ENCODE measurements at regions not wholly inside any gene's neighbourhood (a gene's known extent, or its start where the extent isn't known, plus 50 kb on each side); places are given as distances from the start of the nearest gene placed in this dataset.

DNA sequence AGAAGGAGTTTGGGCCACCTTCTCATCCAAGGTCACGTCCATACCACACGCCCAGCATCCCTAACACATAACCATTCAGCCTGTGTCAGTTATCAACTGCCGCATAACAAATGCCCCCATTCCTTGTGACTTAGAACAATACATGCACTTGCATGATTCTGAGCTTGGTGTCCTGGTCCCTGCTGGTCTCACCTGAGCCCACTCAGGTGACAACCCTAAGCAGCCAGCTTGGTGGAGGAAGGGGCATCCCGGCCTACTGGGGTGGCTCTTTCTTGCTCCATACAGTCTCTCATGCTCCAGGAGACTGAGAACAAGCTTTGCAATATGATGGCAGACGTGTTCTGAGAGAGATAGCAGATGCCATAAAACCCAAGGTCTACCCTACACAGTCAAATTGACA is 1276.9 kb downstream of the TBC1D22A start:
- ATAC-seq (no peak), FAIRE-seq (no peak), DNase-seq (ENCODE audit: low spot score) (no peak)
- Histone ChIP-seq H3K4me1 (ENCODE audit: insufficient read depth, low read length) (no peaks in the 10 kb centered on the region), H3K79me2 (ENCODE audit: insufficient read depth, low read length) (no peaks in the 10 kb centered on the region), H3K9me3 (ENCODE audit: low read length) (no peaks in the 10 kb centered on the region), H3K4me2 (ENCODE audit: low read depth, low read length) (no peak overlapping the region), H3K4me3 (replicated peaks in 1 of 3; ENCODE audit: insufficient read depth in 1 of 3, low read depth in 2 of 3, low read length in 3 of 3) (no peak overlapping the region), H3K27ac (ENCODE audit: extremely low read length, insufficient read depth, low read length) (no peak overlapping the region), H2AFZ (ENCODE audit: low read length) (no peak overlapping the region), H3K9ac (ENCODE audit: insufficient read depth, low read depth, low read length) (no peak overlapping the region), H4K20me1 (ENCODE audit: insufficient read depth, low read length) (no peaks in the 10 kb centered on the region), H3K27me3 (ENCODE audit: control insufficient read depth in 1 of 2, insufficient read depth in 2 of 2, low read length in 2 of 2) (peaks cover 0 to 10% of the 10 kb centered on the region in 2 experiments; a peak in 3 of 5 replicates), H3K36me3 (replicated peaks in 1 of 2; ENCODE audit: control insufficient read depth in 1 of 2, insufficient read depth in 2 of 2, low read length in 2 of 2) (no peaks in the 10 kb centered on the region)
- CTCF ChIA-PET (ENCODE audit: low intra/inter-chr PET ratio, low total read pairs) = no interaction called here
- TF ChIP-seq TBP (CRISPR knock-in tag; IDR thresholded peaks at IDR 0.05) (no peak), MIER3 (CRISPR knock-in tag; IDR thresholded peaks at IDR 0.05; ENCODE audit: borderline replicate concordance) (no peak), ZNF446 (CRISPR knock-in tag; IDR thresholded peaks at IDR 0.05) (no peak), ZNF124 (CRISPR knock-in tag; IDR thresholded peaks at IDR 0.05) (no peak), ZNF569 (CRISPR knock-in tag; IDR thresholded peaks at IDR 0.05; ENCODE audit: borderline replicate concordance) (no peak), ZNF12 (CRISPR knock-in tag; IDR thresholded peaks at IDR 0.05) (no peak), HMG20A (CRISPR knock-in tag; IDR thresholded peaks at IDR 0.05; ENCODE audit: borderline replicate concordance) (no peak), ZNF121 (CRISPR knock-in tag; IDR thresholded peaks at IDR 0.05) (no peak), AGO1 (IDR thresholded peaks at IDR 0.05; ENCODE audit: low read depth, low read length, poor library complexity, severe bottlenecking) (no peak), ZZZ3 (CRISPR knock-in tag; IDR thresholded peaks at IDR 0.05; ENCODE audit: borderline replicate concordance) (no peak)
- TF ChIP-seq, protein P1, sequence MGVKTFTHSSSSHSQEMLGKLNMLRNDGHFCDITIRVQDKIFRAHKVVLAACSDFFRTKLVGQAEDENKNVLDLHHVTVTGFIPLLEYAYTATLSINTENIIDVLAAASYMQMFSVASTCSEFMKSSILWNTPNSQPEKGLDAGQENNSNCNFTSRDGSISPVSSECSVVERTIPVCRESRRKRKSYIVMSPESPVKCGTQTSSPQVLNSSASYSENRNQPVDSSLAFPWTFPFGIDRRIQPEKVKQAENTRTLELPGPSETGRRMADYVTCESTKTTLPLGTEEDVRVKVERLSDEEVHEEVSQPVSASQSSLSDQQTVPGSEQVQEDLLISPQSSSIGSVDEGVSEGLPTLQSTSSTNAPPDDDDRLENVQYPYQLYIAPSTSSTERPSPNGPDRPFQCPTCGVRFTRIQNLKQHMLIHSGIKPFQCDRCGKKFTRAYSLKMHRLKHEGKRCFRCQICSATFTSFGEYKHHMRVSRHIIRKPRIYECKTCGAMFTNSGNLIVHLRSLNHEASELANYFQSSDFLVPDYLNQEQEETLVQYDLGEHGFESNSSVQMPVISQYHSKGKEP (CRISPR knock-in tag; IDR thresholded peaks at IDR 0.05) = no peak
- TF ChIP-seq, protein P2, sequence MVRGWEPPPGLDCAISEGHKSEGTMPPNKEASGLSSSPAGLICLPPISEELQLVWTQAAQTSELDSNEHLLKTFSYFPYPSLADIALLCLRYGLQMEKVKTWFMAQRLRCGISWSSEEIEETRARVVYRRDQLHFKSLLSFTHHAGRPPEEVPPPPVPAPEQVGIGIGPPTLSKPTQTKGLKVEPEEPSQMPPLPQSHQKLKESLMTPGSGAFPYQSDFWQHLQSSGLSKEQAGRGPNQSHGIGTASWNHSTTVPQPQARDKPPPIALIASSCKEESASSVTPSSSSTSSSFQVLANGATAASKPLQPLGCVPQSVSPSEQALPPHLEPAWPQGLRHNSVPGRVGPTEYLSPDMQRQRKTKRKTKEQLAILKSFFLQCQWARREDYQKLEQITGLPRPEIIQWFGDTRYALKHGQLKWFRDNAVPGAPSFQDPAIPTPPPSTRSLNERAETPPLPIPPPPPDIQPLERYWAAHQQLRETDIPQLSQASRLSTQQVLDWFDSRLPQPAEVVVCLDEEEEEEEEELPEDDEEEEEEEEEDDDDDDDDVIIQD (CRISPR knock-in tag; IDR thresholded peaks at IDR 0.05; ENCODE audit: low read depth) = no peak
- TF ChIP-seq, protein P3, sequence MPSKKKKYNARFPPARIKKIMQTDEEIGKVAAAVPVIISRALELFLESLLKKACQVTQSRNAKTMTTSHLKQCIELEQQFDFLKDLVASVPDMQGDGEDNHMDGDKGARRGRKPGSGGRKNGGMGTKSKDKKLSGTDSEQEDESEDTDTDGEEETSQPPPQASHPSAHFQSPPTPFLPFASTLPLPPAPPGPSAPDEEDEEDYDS (CRISPR knock-in tag; IDR thresholded peaks at IDR 0.05) = no peak
- 18% methylated on average over 5 of the region's 5 CpGs for WGBS (ENCODE audit: low lambda C conversion rate)
- in situ Hi-C loops (cut with HindIII; ENCODE audit: extremely low pct_ligation_motif_present, low pct_unique_long_range_greater_than_20kb) (no loop called here), intact Hi-C loops (cut with micrococcal nuclease; ENCODE audit: unreplicated experiment) (no loop called here)
- POLR2A ChIA-PET = no interaction called here
- no TSS peak for BruUV-seq (replicated peaks)

Data from HepG2 (cell line).